ENCODE measurements at regions not wholly inside any gene's neighbourhood (a gene's known extent, or its start where the extent isn't known, plus 50 kb on each side); places are given as distances from the start of the nearest gene placed in this dataset.

GRCh38 chr12:125193376-125194152 is 128.3 kb downstream of the AACS start:
- Histone ChIP-seq H3K4me3 (replicated peaks; ENCODE audit: low read depth, low read length) (no peak overlapping the region), H3K36me3 (ENCODE audit: control insufficient read depth, insufficient read depth, low read length) (no peaks in the 10 kb centered on the region), H3K27me3 (replicated peaks; ENCODE audit: control insufficient read depth, insufficient read depth, low read length) (no peaks in the 10 kb centered on the region; the same call in none of the 2 replicates)
- TF ChIP-seq CTCF (IDR thresholded peaks at IDR 0.05; ENCODE audit: insufficient read depth, low read length, poor library complexity, severe bottlenecking), result no peak
- DNase-seq (ENCODE audit: extremely low read depth, insufficient read length), result no peak

GRCh38 chr12:125194163-125194773 is 129.0 kb downstream of the AACS start:
- H3K4me3 ChIP-seq (replicated peaks; ENCODE audit: low read depth, low read length), result no peak overlapping the region
- no peak for TF ChIP-seq CTCF (IDR thresholded peaks at IDR 0.05; ENCODE audit: insufficient read depth, low read length, poor library complexity, severe bottlenecking)
- no peaks in the 10 kb centered on the region; the same call in none of the 2 replicates for H3K27me3 ChIP-seq (replicated peaks; ENCODE audit: control insufficient read depth, insufficient read depth, low read length)
- H3K36me3 ChIP-seq (ENCODE audit: control insufficient read depth, insufficient read depth, low read length), result no peaks in the 10 kb centered on the region
- DNase-seq (ENCODE audit: extremely low read depth, insufficient read length), result no peak

- Histone ChIP-seq H3K27me3 (replicated peaks; ENCODE audit: control insufficient read depth, insufficient read depth, low read length) (no peaks in the 10 kb centered on the region; the same call in none of the 2 replicates), H3K36me3 (ENCODE audit: control insufficient read depth, insufficient read depth, low read length) (no peaks in the 10 kb centered on the region), H3K4me3 (replicated peaks; ENCODE audit: low read depth, low read length) (no peak overlapping the region)
- no peak for TF ChIP-seq CTCF (IDR thresholded peaks at IDR 0.05; ENCODE audit: insufficient read depth, low read length, poor library complexity, severe bottlenecking)
- DNase-seq (ENCODE audit: extremely low read depth, insufficient read length), result no peak
These were observed 129.8 kb downstream of the AACS start for GRCh38 chr12:125194987-125195386.

- TF ChIP-seq CTCF (IDR thresholded peaks at IDR 0.05; ENCODE audit: insufficient read depth, low read length, poor library complexity, severe bottlenecking), result no peak
- Histone ChIP-seq H3K4me3 (replicated peaks; ENCODE audit: low read depth, low read length) (no peak overlapping the region), H3K27me3 (replicated peaks; ENCODE audit: control insufficient read depth, insufficient read depth, low read length) (no peaks in the 10 kb centered on the region; the same call in 1 of the 2 replicates), H3K36me3 (ENCODE audit: control insufficient read depth, insufficient read depth, low read length) (no peaks in the 10 kb centered on the region)
- DNase-seq (ENCODE audit: extremely low read depth, insufficient read length), result no peak
These were observed 132.1 kb downstream of the AACS start for GRCh38 chr12:125197326-125197725.

GRCh38 chr12:125198652-125199051 is 133.4 kb downstream of the AACS start:
- Histone ChIP-seq H3K27me3 (replicated peaks; ENCODE audit: control insufficient read depth, insufficient read depth, low read length) (no peaks in the 10 kb centered on the region; the same call in 1 of the 2 replicates), H3K4me3 (replicated peaks; ENCODE audit: low read depth, low read length) (no peak overlapping the region), H3K36me3 (ENCODE audit: control insufficient read depth, insufficient read depth, low read length) (no peaks in the 10 kb centered on the region)
- TF ChIP-seq CTCF (IDR thresholded peaks at IDR 0.05; ENCODE audit: insufficient read depth, low read length, poor library complexity, severe bottlenecking), result no peak
- DNase-seq (ENCODE audit: extremely low read depth, insufficient read length), result no peak

Data from GM06990 (cell line).